ENCODE measurements at regions not wholly inside any gene's neighbourhood (a gene's known extent, or its start where the extent isn't known, plus 50 kb on each side); places are given as distances from the start of the nearest gene placed in this dataset.

DNA sequence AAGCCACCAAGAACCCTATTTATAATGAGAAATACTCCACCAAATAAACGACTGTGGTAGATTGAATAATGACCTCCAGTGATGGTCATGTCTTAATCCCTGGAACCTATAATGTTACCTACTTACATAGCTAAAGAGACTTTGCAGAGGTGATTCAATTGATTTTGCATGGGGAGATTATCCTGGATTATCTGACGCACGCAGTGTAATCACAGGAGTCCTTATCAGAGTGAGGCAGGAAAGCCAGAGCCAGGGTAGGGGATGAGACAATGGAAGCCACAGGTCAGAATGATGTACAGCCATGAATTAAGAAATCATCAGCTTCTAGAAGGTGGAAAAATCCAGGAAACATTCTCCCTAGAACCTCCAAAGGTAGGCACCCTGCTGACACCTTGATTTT lies 286.4 kb upstream of the SP4 start:
- no peak for DNase-seq (ENCODE audit: low read depth, low spot score)

DNA sequence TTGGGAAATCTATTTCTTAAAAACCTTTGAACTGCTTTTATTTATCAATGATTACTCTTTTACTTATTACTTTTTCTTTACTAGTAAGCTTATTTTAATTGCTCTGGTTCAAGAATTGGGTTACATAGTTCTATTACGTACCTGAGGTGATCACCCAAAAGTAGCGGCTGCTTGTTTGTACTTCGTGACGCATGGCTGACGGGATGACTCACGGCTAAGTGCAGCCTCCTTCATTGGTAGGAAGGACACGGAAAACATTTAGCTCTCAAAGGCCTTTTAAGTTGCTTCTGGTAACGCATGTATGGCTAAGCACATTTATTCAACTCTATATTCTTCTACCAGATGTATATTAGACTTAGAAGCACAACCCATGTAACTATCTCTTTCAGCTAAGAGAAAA lies 285.8 kb upstream of the SP4 start:
- DNase-seq (ENCODE audit: low read depth, low spot score): no peak

- DNase-seq (ENCODE audit: low read depth, low spot score): peak; percentile 81
Observed at GRCh38 chr7:21146642-21147423, 281.1 kb upstream of the SP4 start.

GRCh38 chr7:21149809-21150208 lies 278.1 kb upstream of the SP4 start:
- no peak for DNase-seq (ENCODE audit: low read depth, low spot score)

DNA sequence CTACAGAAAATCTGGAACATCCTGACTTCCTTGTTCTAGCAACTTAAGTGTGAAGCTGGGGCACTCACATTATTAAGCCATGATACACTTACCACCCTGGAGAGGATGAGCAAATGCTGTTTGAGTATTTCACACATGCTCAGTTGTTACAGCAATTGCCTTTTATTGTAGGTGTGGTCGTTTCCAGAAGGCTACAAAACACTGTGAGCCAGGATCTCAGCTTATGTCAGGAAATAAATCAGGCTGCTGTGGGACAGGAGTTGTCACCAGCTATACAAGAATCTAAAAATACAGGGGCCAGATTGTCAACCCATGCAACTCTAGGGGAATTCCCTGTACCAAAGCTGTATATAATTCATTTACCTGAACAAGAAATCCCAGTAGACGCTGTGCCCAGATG lies 273.3 kb upstream of the SP4 start:
- no peak for DNase-seq (ENCODE audit: low read depth, low spot score)

DNA sequence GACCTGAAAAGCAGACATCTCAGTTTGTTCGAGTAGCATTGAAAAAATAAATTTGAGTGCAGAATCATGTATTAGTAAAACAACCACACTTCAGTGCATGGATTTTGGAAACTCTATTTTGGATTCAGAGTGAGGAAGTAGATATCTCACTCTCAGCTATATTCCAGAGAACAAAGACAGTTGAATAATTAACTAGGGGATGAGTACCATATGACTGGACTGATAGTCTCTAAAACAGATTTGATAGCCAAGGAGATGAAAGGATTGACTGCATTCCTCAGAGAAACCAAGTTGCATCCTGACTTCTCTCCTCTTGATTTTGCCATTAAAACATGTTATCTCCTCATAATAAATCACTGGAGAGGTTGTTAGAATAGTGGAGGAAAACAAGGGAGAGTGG lies 268.4 kb upstream of the SP4 start:
- DNase-seq (ENCODE audit: low read depth, low spot score): no peak

- DNase-seq (ENCODE audit: low read depth, low spot score): no peak
Observed at GRCh38 chr7:21160401-21160800, 267.5 kb upstream of the SP4 start.

- DNase-seq (ENCODE audit: low read depth, low spot score): no peak
Observed at GRCh38 chr7:21167942-21168341, 259.9 kb upstream of the SP4 start.

DNA sequence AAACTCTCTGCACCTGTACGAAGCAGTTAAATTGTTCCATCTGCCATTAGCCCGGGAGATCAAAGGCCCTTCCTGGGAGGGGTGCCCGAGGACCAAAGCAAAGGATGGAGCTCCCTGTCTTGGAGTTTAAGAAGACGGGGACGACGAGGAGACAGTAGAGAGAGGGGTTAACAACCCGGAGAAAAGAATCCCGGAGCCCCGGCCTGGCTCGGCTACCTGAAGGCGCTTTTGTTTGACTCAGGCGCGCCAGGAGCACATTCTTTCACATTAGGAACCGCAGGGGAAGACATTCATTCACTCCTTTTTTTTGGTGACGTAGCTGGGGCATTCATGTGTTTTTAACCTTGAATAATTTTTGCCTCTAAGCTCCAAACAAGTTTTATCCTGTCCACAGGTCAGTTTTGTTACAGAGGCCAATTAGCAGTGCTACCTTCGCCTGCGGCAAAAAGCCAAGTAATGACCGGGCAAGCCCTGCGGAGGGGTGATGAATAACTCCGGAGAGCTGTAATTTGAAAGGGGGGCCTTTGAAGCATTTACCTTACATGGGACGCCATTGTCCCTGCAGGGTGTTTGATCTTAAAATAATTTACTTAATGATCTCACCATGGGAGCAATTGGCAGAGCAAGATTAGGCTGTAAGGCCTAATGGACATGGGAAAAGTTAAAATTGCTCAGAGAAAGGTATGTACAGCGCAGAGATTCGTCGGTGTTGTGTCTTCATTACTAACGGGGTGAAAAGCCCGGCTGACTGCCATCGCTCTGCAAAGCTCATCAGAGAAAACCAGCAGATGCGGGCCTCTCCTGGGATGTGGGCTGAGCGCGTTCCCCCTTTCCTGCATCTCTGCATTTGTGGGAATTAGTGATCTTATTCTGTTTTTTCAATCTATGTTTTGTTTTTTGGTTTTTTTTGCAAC lies 258.0 kb upstream of the SP4 start:
- DNase-seq (ENCODE audit: low read depth, low spot score): peak; percentile 94

DNA sequence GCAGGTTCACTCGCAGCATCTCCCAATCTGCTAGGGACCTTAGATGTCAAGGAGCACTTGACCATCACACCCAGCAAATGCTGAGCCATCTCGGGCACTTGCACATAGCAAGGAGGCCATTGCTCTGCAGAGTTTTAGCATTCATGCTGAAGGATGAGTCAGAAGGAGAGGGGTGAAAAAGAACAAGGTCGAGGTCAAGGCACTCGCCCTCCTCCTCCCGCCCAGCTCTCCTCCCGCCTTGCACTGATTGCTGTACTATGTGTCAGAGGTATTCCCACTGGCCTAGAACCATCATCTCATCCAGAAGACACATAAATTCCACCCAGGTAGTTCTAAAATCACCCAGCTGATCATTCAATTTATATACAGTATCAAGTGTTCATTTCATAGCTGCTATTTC lies 255.1 kb upstream of the SP4 start:
- DNase-seq (ENCODE audit: low read depth, low spot score): no peak

- no peak for DNase-seq (ENCODE audit: low read depth, low spot score)
Observed at GRCh38 chr7:21173436-21173835, 254.4 kb upstream of the SP4 start.

- peak; percentile 9 for DNase-seq (ENCODE audit: low read depth, low spot score)
Observed at GRCh38 chr7:21175714-21176113, 252.2 kb upstream of the SP4 start.

DNA sequence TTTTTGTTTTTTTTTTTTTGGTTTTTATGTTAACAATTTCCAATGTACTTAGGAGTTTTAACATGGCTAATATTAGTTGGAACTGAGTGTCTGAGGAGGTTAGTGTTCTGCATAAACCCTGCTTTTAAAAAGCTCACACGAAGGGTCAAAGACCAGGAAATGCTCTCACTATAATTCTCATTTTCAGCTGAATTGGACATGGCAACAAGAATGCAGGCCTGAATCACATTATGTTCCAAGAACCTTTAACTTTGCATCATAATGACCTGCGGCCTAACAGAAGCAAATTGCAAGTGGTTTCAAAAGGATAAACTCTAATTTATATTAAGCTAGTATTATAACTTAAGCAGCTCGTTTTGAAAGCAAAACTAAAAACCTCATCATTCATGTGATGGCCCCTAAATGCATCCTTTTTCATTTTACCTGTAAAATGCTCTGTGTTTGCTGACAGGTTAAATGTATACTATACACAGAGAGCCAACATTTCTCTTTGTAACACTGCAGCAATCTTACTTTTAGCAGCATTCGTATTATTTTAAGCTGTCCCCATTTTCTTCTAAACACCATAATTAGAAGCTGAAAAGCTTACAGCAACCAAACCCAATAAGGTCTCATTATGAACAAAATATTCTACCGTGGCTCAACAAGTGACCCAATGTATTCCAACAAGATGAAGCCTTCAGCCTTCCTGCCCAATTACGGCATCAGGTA lies 242.8 kb upstream of the SP4 start:
- DNase-seq (ENCODE audit: low read depth, low spot score): no peak

DNA sequence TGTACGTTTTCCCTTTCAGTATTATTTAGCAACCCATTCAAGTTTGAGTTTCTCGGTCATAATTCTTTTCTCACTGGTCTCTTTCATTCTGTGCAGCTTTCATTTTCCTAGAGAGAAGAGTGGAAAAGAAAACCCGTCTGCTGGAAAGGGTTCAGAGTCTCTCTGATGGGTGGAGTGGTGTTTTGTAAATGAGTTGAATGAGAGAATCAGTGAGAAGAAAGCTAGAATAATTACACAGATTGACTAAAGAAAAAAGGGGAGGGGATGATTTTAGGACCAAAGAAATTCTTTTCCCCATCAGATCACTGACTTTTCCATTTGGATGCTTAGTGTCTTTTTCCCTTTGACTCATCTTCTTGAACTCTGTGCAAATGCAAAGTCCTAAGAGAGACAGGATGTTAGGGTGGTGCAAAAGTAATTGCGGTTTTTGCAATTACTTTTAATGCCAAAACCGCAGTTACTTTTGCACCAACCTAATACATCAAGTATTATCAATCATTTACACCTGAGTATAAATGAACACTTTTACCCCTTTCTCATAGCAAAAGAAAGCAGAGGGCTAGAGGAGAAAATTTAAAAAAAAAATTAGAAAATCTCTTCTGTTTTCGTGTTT lies 242.1 kb upstream of the SP4 start:
- no peak for DNase-seq (ENCODE audit: low read depth, low spot score)

- DNase-seq (ENCODE audit: low read depth, low spot score): no peak
Observed at GRCh38 chr7:21191321-21192073, 236.4 kb upstream of the SP4 start.

DNA sequence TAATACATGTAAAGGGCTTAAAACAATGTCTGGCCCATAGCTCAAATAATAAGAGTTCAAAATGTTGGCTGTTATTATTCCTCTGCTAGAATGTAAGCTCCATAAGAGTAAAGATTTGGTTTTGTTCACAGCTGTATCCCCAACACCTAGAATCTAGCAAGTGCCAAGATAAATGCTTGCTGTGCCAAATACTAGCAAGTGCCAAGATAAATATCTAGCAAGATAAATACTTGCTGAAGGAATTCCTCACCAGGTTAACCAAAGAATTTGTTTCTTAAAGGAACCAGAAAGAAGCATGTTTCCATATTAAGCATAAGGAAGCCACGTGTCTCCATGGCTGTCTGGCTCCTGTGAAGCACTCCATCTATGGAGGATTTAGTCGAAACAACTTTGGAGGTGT lies 235.2 kb upstream of the SP4 start:
- DNase-seq (ENCODE audit: low read depth, low spot score): no peak

DNA sequence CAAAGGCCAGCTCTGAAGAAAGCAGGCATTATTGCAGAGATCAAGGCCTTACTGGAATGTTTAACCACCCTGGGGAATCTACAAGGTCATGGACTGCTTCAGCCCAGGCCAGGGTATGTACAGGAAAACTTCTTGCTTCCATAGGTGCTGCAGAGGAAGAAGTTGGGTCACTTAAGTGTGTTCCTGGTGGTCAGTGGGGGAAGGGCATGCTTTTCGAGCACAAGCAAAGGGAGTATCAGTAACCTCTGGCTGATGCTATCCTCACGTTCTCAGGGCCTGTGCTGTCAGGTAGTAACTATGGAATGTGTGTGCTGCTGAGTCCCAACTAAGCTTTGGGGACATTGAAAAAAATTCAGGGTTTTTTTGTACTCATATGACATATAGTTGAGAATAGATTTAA lies 234.0 kb upstream of the SP4 start:
- peak; percentile 16 for DNase-seq (ENCODE audit: low read depth, low spot score)

DNA sequence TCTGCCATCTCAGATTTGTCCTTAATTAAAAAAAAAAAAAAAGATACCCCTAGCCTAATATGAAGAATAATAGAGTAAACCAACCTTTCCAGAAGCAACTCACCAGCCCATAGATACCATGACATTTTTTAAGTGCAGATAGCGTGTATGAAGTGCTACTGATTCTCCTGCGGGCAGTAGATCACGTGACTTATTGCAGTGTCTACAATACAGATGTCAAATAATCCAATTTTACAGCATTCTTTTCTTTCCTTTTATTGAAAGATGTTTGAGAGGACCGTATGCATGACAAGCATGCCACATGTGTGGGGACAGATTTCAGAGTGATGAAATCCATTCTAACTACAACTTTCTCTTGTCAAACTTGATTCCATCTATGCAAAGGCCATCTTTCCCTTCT lies 232.9 kb upstream of the SP4 start:
- DNase-seq (ENCODE audit: low read depth, low spot score): no peak

GRCh38 chr7:21198921-21199320 lies 229.0 kb upstream of the SP4 start:
- DNase-seq (ENCODE audit: low read depth, low spot score): no peak

DNA sequence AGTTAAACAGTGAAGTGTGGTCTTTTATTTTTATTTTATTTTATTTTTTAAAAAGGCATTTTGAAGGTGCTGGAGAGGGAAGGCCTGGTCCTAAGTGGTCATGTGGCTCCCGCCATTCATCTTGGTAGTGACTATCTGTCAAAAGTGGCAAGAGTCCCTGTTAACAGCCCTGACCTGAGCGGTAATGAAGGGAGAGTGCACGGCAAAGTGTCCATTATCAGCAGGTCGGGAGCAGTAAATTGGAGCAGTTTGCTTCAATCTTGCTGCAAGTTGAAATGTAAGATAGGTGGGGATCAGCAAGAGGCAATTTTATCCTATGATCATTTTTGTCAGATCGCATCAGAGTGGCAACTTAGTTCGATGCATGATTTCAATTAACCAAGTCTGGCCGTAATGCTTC lies 227.4 kb upstream of the SP4 start:
- no peak for DNase-seq (ENCODE audit: low read depth, low spot score)

DNA sequence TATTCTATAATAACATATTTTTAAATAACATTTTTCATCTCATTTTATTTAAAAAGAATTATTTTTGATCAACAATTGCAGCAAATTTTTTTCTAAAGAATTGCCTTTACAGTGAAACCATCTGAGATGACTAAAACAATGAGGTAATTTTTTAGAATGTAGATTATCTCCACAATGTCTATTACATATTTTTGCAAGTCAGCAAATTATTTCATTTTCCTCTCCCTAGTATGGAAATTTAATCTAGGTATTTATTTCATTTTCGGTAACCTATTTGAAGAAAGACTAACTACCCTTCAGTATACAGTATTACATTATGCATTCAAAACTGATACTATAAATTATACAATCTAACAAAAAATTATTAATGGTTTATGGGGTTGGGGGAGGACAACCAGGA lies 213.2 kb upstream of the SP4 start:
- DNase-seq (ENCODE audit: low read depth, low spot score): no peak
